DND-41 (cell line): ENCODE measurements at regions not wholly inside any gene's neighbourhood (a gene's known extent, or its start where the extent isn't known, plus 50 kb on each side); places are given as distances from the start of the nearest gene placed in this dataset.
A peak's percentile ranks its signal among the peaks of the same experiment; 100 is the strongest.

ENCODE experiments used
- ATAC-seq: fragments of 200-7000 bp; cut with Tn5 transposase; 3 replicates; pipeline ENCODE4 v1.9.1; 2021; ENCODE audit warnings: low read depth; ENCODE audit not compliant: insufficient read depth
- DNase-seq: peaks from one replicate; pipeline ENCODE4 v3.0.0-alpha.2; 2020
- H2AFZ ChIP-seq: 2 replicates; pipeline ENCODE4 v1.6.0; 2012; ENCODE audit warnings: low read depth, low read length
- H3K27ac ChIP-seq: 2 replicates; pipeline ENCODE4 v1.5.1; 2012; ENCODE audit warnings: low read length, inconsistent platforms
- H3K27me3 ChIP-seq: fragments of 200-600 bp; sonication (generic); 2 replicates; pipeline ENCODE4 v1.6.0; 2012; ENCODE audit warnings: low read length, mild to moderate bottlenecking, inconsistent platforms; ENCODE audit not compliant: insufficient read depth, poor library complexity
- H3K36me3 ChIP-seq: 2 replicates; pipeline ENCODE4 v1.5.1; 2012; ENCODE audit warnings: low read length, inconsistent platforms; ENCODE audit not compliant: insufficient read depth
- H3K4me1 ChIP-seq: 2 replicates; pipeline ENCODE4 v1.5.1; 2012; ENCODE audit warnings: mild to moderate bottlenecking, low read length; ENCODE audit not compliant: insufficient read depth
- H3K4me2 ChIP-seq: 2 replicates; pipeline ENCODE4 v1.6.0; 2012; ENCODE audit warnings: mild to moderate bottlenecking, moderate library complexity, low read length, inconsistent platforms; ENCODE audit not compliant: insufficient read depth
- H3K4me3 ChIP-seq, 2 experiments: fragments of 200-600 bp in 1 of 2; shearing (Covaris generic) in 1 of 2; 2 replicates each; pipeline ENCODE4 v1.5.1; 2012 to 2016; ENCODE audit warnings: inconsistent platforms in 2 of 2, low read length in 2 of 2, mild to moderate bottlenecking in 2 of 2, low read depth in 1 of 2, moderate library complexity in 1 of 2
- H3K79me2 ChIP-seq: 2 replicates; pipeline ENCODE4 v1.6.0; 2012; ENCODE audit warnings: low read length, inconsistent platforms; ENCODE audit not compliant: insufficient read depth
- H3K9ac ChIP-seq: 2 replicates; pipeline ENCODE4 v1.6.0; 2012; ENCODE audit warnings: low read depth, mild to moderate bottlenecking, inconsistent platforms, low read length, moderate library complexity
- H3K9me3 ChIP-seq: 2 replicates; pipeline ENCODE4 v1.5.1; 2012; ENCODE audit warnings: low read length, moderate library complexity, mild to moderate bottlenecking, inconsistent platforms; ENCODE audit not compliant: insufficient read depth, severe bottlenecking
- H4K20me1 ChIP-seq: 2 replicates; pipeline ENCODE4 v1.6.0; 2012; ENCODE audit warnings: low read length; ENCODE audit not compliant: insufficient read depth
- CTCF ChIP-seq: IDR thresholded peaks from 2 replicates; pipeline ENCODE4 v1.5.1; 2012; ENCODE audit warnings: borderline replicate concordance, low read length, moderate library complexity, mild to moderate bottlenecking; ENCODE audit not compliant: poor library complexity, severe bottlenecking; ENCODE audit errors: extremely low read depth
- EZH2 ChIP-seq: IDR thresholded peaks from 3 replicates; pipeline ENCODE4 v1.6.1; 2012; ENCODE audit warnings: borderline replicate concordance, low read depth, mild to moderate bottlenecking, moderate library complexity, low read length, inconsistent platforms; ENCODE audit not compliant: severe bottlenecking

DNA sequence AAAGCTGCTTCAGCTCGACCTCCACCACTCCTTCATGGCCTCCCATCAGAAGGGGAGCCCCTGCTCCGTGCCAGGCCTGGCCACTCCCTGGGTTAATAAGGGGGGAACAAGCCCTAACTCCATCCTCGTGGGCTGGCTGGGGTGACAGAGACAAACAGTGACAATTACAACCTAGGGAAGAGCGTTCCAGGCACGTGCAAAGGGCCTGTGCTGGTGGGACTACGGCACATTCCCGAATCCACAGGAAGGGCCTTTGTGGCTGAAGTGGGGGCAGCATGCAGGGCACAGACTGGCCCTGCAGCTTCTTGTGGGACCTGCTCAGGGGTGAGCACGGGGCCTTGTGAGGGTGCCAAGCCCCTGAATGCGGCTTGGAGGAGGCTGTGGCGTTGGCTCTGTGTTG lies 157.4 kb downstream of the C9orf50 start:
- no peak for TF ChIP-seq CTCF
- no peak for TF ChIP-seq EZH2
- H3K27ac ChIP-seq, result no peak overlapping the region
- H3K27me3 ChIP-seq, result peaks cover 5% of the 10 kb centered on the region
- H3K4me3 ChIP-seq, result no peak overlapping the region
- H3K4me2 ChIP-seq, result no peak overlapping the region
- H3K4me1 ChIP-seq, result peaks cover 22% of the 10 kb centered on the region
- DNase-seq (no peak), ATAC-seq (no peak)
- H3K9me3 ChIP-seq, result no peaks in the 10 kb centered on the region
- H3K36me3 ChIP-seq, result no peaks in the 10 kb centered on the region
- no peaks in the 10 kb centered on the region for H3K79me2 ChIP-seq
- H2AFZ ChIP-seq, result no peak overlapping the region
- H4K20me1 ChIP-seq, result no peaks in the 10 kb centered on the region
- no peak overlapping the region for H3K9ac ChIP-seq

DNA sequence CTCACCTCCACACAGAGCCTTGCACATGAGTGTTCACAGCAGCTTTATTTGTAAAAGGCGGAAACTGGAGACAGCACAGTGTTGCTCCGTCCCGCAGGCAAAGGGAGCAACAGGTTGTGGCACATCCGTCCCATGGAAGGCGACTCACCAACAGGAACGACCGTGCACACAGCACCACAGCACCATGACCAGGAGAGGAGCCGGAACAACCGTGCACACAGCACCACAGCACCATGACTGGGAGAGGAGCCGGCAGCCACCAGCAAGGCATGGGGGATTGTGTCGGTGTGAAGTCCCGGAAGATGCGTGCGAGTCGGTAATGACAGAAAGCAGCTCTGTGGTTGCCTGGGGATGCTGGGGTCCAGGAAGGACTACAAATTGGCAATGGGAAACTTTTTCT lies 158.5 kb downstream of the C9orf50 start:
- Histone ChIP-seq H3K27ac (no peak overlapping the region), H3K9me3 (no peaks in the 10 kb centered on the region), H3K36me3 (no peaks in the 10 kb centered on the region), H4K20me1 (no peaks in the 10 kb centered on the region), H3K79me2 (no peaks in the 10 kb centered on the region), H3K4me3 (no peak overlapping the region), H3K4me2 (no peak overlapping the region), H2AFZ (no peak overlapping the region), H3K27me3 (peaks cover 5% of the 10 kb centered on the region), H3K9ac (no peak overlapping the region), H3K4me1 (peaks cover 27% of the 10 kb centered on the region)
- no peak for TF ChIP-seq EZH2
- no peak for TF ChIP-seq CTCF
- no peak for ATAC-seq
- no peak for DNase-seq

GRCh38 chr9:129460323-129461261 lies 160.3 kb downstream of the C9orf50 start:
- H3K4me2 ChIP-seq, result peak overlapping the region; percentile 65
- no peaks in the 10 kb centered on the region for H3K79me2 ChIP-seq
- peak; percentile 89 for ATAC-seq
- TF ChIP-seq CTCF, result peak; percentile 4
- no peak for TF ChIP-seq EZH2
- peak overlapping the region in 1 of 2 experiments; percentile 39; a peak in 1 of 4 replicates for H3K4me3 ChIP-seq
- H4K20me1 ChIP-seq, result no peaks in the 10 kb centered on the region
- DNase-seq, result peak; percentile 88
- H3K27me3 ChIP-seq, result peaks cover 5% of the 10 kb centered on the region
- no peak overlapping the region for H3K27ac ChIP-seq
- no peaks in the 10 kb centered on the region for H3K9me3 ChIP-seq
- peak overlapping the region; percentile 46; the same call in 1 of the 2 replicates for H3K9ac ChIP-seq
- peaks cover 27% of the 10 kb centered on the region for H3K4me1 ChIP-seq
- no peaks in the 10 kb centered on the region for H3K36me3 ChIP-seq
- no peak overlapping the region for H2AFZ ChIP-seq
